HG02973 (cell line): ENCODE measurements at regions not wholly inside any gene's neighbourhood (a gene's known extent, or its start where the extent isn't known, plus 50 kb on each side); places are given as distances from the start of the nearest gene placed in this dataset.

ENCODE experiments used
- ATAC-seq: cut with Tn5 transposase; IDR thresholded peaks from one replicate; pipeline ENCODE4 v1.9.1; 2021; ENCODE audit warnings: moderate library complexity; ENCODE audit not compliant: unreplicated experiment

- ATAC-seq, result no peak
These were observed 184.2 kb downstream of the ENGASE start for GRCh38 chr17:79258843-79259242.

- no peak for ATAC-seq
These were observed 183.4 kb downstream of the ENGASE start for GRCh38 chr17:79258041-79258440.

DNA sequence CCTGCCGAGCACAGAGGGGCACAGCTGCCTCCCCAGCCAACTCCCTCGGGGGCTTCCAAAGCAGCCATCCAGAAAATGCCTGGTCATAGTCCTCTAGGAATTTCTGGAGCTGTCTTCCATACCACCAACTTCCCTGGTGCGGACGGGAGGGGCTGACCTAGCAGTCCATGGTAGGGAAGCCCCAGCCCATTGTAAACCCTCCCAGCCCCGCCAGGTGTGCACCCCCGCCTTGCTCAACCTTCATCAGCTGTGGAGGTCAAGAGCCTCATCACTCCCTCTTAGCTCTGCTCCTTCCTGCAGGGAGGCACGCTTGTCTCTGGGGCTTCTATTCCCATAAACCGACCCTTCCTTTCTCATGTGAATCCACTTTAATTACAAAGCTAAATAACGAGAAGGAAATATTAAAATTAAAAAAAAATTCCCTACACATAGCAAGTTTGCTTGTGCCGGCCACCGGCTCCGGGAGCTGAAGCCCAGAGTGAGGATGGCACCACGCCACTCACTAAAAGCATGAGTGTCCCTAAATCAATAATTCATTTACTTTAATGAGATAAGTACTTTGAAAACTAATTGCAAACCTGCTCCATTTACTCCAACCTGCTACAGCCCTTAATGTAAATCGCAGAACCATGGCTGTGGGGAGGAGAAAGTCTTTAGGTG, 181.4 kb downstream of the ENGASE start:
- ATAC-seq, result no peak

DNA sequence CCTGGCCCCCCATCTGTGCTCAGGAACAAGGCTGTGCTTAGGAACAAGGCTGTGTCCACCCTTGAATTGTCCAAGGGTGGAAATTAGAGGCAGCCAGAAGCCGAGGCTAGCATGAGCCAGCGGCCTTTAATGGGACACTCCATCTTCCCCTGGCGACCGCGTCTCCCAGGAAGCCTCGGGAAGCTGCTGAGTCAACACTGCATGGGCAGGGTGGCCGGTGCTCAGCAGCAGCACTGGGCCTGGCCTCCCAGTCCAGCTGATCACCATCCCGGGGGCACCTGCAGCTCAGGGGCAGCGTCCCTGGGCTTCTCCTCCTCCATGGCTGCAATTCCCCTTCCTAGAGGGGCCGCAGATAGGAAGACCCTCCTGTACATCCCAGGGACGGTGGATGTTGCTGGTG, 180.8 kb downstream of the ENGASE start:
- ATAC-seq, result no peak

GRCh38 chr17:79255046-79255445, 180.4 kb downstream of the ENGASE start:
- no peak for ATAC-seq

- ATAC-seq, result no peak
These were observed 178.3 kb downstream of the ENGASE start for GRCh38 chr17:79252886-79253285.

- ATAC-seq, result no peak
These were observed 177.2 kb downstream of the ENGASE start for GRCh38 chr17:79251824-79252223.

DNA sequence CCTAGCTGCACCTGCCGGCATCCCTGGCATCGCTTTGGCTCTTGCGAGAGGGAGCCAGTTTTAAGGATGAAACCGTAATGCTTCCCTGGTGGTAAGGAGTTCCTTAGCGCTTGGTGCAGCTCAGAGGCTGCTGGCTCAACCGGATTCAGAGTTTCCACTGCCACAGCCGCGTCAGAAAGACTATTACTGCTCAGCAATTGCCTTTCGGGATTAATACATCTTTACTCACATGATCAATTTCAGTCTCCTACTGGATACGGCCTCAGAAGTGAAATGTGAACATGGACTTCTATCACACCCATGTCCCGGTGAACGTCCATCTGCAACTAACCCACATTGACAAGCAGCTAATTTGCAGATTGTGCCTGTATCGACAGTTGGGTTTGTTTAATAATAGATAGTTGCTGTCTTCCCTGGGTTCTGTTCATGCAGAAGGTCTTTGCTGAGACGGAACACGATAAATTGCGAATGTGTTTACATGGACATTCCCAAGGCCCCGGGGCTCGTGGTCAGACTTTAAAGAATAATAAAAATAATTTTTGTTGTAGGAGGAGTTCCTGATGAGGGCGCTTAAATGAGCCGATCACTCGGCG, 175.4 kb downstream of the ENGASE start:
- no peak for ATAC-seq

- no peak for ATAC-seq
These were observed 174.3 kb downstream of the ENGASE start for GRCh38 chr17:79248843-79249493.

DNA sequence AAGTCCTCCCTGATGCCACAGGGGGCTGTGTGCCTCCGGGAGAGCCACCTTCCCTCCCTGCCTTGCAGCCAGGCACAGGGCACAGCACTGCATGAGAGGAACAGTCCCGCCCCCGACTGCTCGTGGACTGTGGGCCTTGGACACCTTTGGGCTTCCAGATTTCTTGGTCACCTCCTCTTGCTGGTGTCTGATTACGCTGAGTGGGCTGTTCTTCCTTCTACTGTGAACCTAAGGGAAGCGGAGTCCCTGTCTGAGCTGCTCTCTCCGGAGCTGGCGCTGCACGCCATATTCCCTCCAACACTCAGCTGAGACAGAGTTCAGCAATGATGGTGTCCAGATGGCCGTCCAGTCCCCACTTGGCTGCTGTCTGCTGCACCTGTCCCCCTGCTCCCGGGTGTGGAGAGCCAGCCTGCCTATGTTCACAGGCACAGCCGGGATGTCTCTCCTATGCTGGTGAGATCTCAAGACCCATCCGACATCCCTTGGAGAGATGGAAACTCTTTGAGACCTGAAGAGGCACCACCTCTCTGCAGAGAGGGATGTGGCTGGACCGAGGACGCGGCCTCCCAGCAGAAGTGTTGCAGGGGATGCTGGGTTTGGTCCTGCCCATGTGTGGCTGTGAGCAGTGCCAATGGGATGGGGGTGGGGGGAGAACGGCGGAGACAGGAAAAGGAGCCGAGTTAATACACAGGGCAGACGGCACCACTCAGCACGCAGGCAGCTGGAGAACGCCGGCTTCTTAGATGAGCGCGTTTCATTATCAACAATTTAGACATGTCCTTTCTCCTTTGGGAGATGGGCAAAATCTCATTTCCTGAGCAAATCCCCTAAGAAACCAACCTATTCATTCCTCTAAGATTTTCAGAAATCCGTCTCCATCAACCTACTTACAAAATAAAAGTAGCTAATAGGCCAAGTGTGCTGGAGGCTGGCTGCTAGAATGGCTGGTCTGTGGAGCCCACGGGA, 171.9 kb downstream of the ENGASE start:
- ATAC-seq, result no peak

- no peak for ATAC-seq
These were observed 170.0 kb downstream of the ENGASE start for GRCh38 chr17:79244665-79245064.

DNA sequence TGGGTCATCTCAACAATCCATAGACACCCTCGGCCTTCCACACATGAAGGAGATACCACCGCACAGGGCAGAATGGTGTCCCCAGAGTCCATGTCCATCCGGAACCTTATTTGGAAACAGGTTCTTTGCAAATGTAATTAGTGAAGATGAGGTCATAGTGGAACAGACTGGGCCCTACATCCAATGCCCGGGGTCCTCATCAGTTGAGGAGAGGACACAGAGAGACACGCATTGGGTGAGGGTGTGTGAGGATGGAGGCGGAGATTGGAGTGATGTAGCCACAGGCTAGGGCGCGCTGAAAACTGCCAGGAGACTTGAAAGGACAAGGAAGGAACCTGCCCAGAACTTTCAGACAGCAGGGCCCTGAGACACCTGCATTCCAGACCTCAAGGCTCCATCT, 169.4 kb downstream of the ENGASE start:
- ATAC-seq, result no peak

GRCh38 chr17:79243603-79243990, 169.0 kb downstream of the ENGASE start:
- no peak for ATAC-seq

GRCh38 chr17:79242873-79243602, 168.4 kb downstream of the ENGASE start:
- no peak for ATAC-seq

- no peak for ATAC-seq
These were observed 167.8 kb downstream of the ENGASE start for GRCh38 chr17:79242393-79242792.

DNA sequence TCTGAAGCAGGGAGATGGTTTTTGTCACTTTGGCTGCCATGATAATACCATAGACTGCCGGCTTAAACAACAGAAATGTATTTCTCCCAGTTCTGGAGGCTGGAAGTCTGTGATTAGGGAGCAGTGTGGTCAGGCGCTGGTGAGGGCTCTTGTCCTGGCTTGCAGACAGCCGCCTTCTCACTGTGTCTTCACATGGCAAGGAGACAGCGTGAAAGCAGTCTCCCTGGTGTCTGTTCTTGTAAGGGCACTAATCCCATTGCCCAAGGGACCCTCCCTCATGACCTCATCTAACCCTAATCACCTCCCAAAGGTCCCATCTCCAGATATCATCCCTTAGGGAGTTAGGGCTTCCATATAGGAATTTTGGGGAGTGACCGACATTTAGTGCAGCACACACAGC, 167.0 kb downstream of the ENGASE start:
- ATAC-seq, result no peak

- ATAC-seq, result no peak
These were observed 164.6 kb downstream of the ENGASE start for GRCh38 chr17:79239205-79239604.

GRCh38 chr17:79237448-79238053, 162.9 kb downstream of the ENGASE start:
- no peak for ATAC-seq

- ATAC-seq, result no peak
These were observed 161.2 kb downstream of the ENGASE start for GRCh38 chr17:79235808-79236207.

GRCh38 chr17:79233916-79234551, 159.4 kb downstream of the ENGASE start:
- no peak for ATAC-seq
